Astrocyte (in vitro differentiated cells and primary cell): ENCODE measurements at regions not wholly inside any gene's neighbourhood (a gene's known extent, or its start where the extent isn't known, plus 50 kb on each side); places are given as distances from the start of the nearest gene placed in this dataset.
"Not testable (repeated sequence)": the region's sequence is repeated elsewhere in the genome, so short reads cannot be mapped to it uniquely, and the experiment has no call there.

Experiments
- DNase-seq: peaks from one replicate; pipeline ENCODE4 v3.0.0-alpha.2; 2010; ENCODE audit warnings: low read depth
- FAIRE-seq: peaks from 2 replicates; lab custom pipeline; 2011; peaks lifted over from hg19 to GRCh38; lab: Jason Lieb, UNC
- H2AFZ ChIP-seq: 2 replicates; pipeline ENCODE4 v1.6.0; 2012; ENCODE audit warnings: low read depth, low read length, inconsistent platforms
- H3K27ac ChIP-seq: 2 replicates; pipeline ENCODE4 v1.5.1; 2011; ENCODE audit warnings: low read depth, low read length, inconsistent platforms
- H3K27me3 ChIP-seq: 2 replicates; pipeline ENCODE4 v1.6.0; 2011; ENCODE audit warnings: low read length, inconsistent platforms; ENCODE audit not compliant: insufficient read depth
- H3K36me3 ChIP-seq: 2 replicates; pipeline ENCODE4 v1.5.1; 2011; ENCODE audit warnings: low read length, inconsistent platforms; ENCODE audit not compliant: insufficient read depth
- H3K4me1 ChIP-seq: 2 replicates; pipeline ENCODE4 v1.5.1; 2011; ENCODE audit warnings: low read length, inconsistent platforms; ENCODE audit not compliant: insufficient read depth
- H3K4me2 ChIP-seq: 2 replicates; pipeline ENCODE4 v1.6.0; 2012; ENCODE audit warnings: low read length, inconsistent platforms
- H3K4me3 ChIP-seq: 2 replicates; pipeline ENCODE4 v1.5.1; 2011; ENCODE audit warnings: low read depth, mild to moderate bottlenecking, low read length, inconsistent platforms; ENCODE audit not compliant: insufficient read depth
- H3K79me2 ChIP-seq: 2 replicates; pipeline ENCODE4 v1.6.0; 2012; ENCODE audit warnings: mild to moderate bottlenecking, low read length, inconsistent platforms; ENCODE audit not compliant: insufficient read depth
- H3K9ac ChIP-seq: 2 replicates; pipeline ENCODE4 v1.6.0; 2012; ENCODE audit warnings: mild to moderate bottlenecking, low read length, inconsistent platforms
- H3K9me3 ChIP-seq: 2 replicates; pipeline ENCODE4 v1.5.1; 2012; ENCODE audit warnings: low read depth, mild to moderate bottlenecking, low read length, inconsistent platforms; ENCODE audit not compliant: insufficient read depth
- H4K20me1 ChIP-seq: 2 replicates; pipeline ENCODE4 v1.6.0; 2012; ENCODE audit warnings: low read length, inconsistent platforms; ENCODE audit not compliant: insufficient read depth
- H3K27ac Mint-ChIP-seq: one replicate; pipeline ENCODE4 v1.8.0; 2021; ENCODE audit warnings: mild to moderate bottlenecking, mixed read lengths; ENCODE audit not compliant: unreplicated experiment
- H3K27me3 Mint-ChIP-seq: one replicate; pipeline ENCODE4 v1.8.0; 2021; ENCODE audit warnings: low read depth, mixed read lengths; ENCODE audit not compliant: unreplicated experiment
- H3K36me3 Mint-ChIP-seq: one replicate; pipeline ENCODE4 v1.8.0; 2021; ENCODE audit warnings: low read depth, mixed read lengths; ENCODE audit not compliant: unreplicated experiment
- H3K4me1 Mint-ChIP-seq: one replicate; pipeline ENCODE4 v1.8.0; 2021; ENCODE audit warnings: low read depth, mixed read lengths; ENCODE audit not compliant: unreplicated experiment
- H3K4me3 Mint-ChIP-seq: one replicate; pipeline ENCODE4 v1.8.0; 2021; ENCODE audit warnings: mild to moderate bottlenecking, moderate library complexity, mixed read lengths; ENCODE audit not compliant: unreplicated experiment
- H3K9me3 Mint-ChIP-seq: one replicate; pipeline ENCODE4 v1.8.0; 2021; ENCODE audit warnings: mild to moderate bottlenecking, mixed read lengths; ENCODE audit not compliant: unreplicated experiment
- EZH2 ChIP-seq: IDR thresholded peaks from 2 replicates; pipeline ENCODE4 v1.6.1; 2012; ENCODE audit warnings: mild to moderate bottlenecking, low read length, inconsistent platforms; ENCODE audit not compliant: insufficient read depth
- TF ChIP-seq, protein P1 (sequence below): IDR thresholded peaks from 2 replicates; pipeline ENCODE4 v1.5.1; 2011; ENCODE audit warnings: low read depth, mild to moderate bottlenecking, inconsistent platforms, low read length, moderate library complexity; ENCODE audit not compliant: insufficient read depth

DNA sequence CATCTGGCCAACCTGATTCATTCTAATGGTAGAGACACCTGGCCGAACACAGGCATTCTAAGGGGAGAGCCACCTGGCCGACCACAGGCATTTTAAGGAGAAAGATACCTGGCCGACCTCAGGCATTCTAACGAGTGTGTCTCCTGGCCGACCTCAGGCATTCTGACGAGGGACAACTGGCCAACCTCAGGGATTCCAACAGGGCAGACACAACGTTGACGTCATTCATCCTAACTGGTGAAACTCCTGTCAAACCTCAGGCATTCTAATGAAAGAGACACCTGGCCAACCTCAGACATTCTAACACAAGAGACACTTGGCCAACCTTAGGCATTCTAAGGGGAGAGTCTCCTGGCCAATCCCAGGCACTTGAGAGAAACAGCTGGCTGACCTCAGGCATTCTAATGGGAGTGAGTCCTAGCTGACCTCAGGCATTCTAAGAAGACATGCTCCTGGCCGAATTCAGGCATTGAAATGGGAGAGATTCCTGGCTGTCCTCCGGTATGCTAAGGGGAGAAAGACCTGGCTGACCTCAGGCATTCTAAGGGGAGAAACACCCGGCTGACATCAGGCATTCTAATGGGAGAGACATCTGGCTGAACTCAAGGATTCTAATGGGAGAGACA, 1352.5 kb downstream of the UQCRFS1 start:
- H3K27ac ChIP-seq = no peak overlapping the region
- H3K4me2 ChIP-seq = no peak overlapping the region
- Mint-ChIP-seq H3K27ac (no peak overlapping the region), H3K9me3 (peaks cover 36% of the 10 kb centered on the region), H3K4me1 (no peaks in the 10 kb centered on the region), H3K27me3 (no peaks in the 10 kb centered on the region), H3K4me3 (no peak overlapping the region), H3K36me3 (no peaks in the 10 kb centered on the region)
- no peak overlapping the region for H3K4me3 ChIP-seq
- H3K79me2 ChIP-seq = no peaks in the 10 kb centered on the region
- no peaks in the 10 kb centered on the region for H3K4me1 ChIP-seq
- H3K36me3 ChIP-seq = no peaks in the 10 kb centered on the region
- H2AFZ ChIP-seq = no peak overlapping the region
- no peak overlapping the region for H3K9ac ChIP-seq
- DNase-seq (no peak), FAIRE-seq (no peak)
- no peak for TF ChIP-seq EZH2
- TF ChIP-seq, protein P1, sequence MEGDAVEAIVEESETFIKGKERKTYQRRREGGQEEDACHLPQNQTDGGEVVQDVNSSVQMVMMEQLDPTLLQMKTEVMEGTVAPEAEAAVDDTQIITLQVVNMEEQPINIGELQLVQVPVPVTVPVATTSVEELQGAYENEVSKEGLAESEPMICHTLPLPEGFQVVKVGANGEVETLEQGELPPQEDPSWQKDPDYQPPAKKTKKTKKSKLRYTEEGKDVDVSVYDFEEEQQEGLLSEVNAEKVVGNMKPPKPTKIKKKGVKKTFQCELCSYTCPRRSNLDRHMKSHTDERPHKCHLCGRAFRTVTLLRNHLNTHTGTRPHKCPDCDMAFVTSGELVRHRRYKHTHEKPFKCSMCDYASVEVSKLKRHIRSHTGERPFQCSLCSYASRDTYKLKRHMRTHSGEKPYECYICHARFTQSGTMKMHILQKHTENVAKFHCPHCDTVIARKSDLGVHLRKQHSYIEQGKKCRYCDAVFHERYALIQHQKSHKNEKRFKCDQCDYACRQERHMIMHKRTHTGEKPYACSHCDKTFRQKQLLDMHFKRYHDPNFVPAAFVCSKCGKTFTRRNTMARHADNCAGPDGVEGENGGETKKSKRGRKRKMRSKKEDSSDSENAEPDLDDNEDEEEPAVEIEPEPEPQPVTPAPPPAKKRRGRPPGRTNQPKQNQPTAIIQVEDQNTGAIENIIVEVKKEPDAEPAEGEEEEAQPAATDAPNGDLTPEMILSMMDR = no peak
- no peaks in the 10 kb centered on the region for H4K20me1 ChIP-seq
- H3K9me3 ChIP-seq = peaks cover 18% of the 10 kb centered on the region
- no peaks in the 10 kb centered on the region for H3K27me3 ChIP-seq

DNA sequence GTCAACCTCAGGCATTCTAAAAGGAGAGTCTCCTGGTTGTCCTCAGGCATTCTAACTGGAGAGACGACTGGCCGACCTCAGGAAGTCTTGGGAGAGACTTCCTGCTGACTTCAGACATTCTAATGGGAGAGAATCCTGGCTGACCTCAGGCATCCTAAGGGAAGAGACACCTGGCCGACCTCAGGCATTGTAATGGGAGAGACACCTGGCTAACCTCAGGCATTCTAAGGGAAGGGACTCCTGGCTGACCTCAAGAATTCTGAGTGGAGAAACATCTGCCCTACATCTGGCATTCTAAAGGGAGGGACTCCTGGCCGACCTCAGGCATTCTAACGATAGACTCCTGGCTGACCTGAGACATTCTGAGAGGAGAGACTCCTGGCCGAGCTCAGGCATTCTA, 1353.3 kb downstream of the UQCRFS1 start:
- H3K36me3 ChIP-seq = no peaks in the 10 kb centered on the region
- no peak overlapping the region for H2AFZ ChIP-seq
- Mint-ChIP-seq H3K9me3 (peaks cover 36% of the 10 kb centered on the region), H3K4me1 (no peaks in the 10 kb centered on the region), H3K36me3 (no peaks in the 10 kb centered on the region), H3K27ac (no peak overlapping the region), H3K4me3 (no peak overlapping the region), H3K27me3 (no peaks in the 10 kb centered on the region)
- H3K9ac ChIP-seq = no peak overlapping the region
- DNase-seq (no peak), FAIRE-seq (no peak)
- TF ChIP-seq, protein P1 = no peak
- TF ChIP-seq EZH2 = no peak
- H3K9me3 ChIP-seq = peaks cover 18% of the 10 kb centered on the region
- H4K20me1 ChIP-seq = no peaks in the 10 kb centered on the region
- no peak overlapping the region for H3K27ac ChIP-seq
- no peaks in the 10 kb centered on the region for H3K79me2 ChIP-seq
- H3K4me3 ChIP-seq = no peak overlapping the region
- no peak overlapping the region for H3K4me2 ChIP-seq
- H3K4me1 ChIP-seq = no peaks in the 10 kb centered on the region
- H3K27me3 ChIP-seq = no peaks in the 10 kb centered on the region

DNA sequence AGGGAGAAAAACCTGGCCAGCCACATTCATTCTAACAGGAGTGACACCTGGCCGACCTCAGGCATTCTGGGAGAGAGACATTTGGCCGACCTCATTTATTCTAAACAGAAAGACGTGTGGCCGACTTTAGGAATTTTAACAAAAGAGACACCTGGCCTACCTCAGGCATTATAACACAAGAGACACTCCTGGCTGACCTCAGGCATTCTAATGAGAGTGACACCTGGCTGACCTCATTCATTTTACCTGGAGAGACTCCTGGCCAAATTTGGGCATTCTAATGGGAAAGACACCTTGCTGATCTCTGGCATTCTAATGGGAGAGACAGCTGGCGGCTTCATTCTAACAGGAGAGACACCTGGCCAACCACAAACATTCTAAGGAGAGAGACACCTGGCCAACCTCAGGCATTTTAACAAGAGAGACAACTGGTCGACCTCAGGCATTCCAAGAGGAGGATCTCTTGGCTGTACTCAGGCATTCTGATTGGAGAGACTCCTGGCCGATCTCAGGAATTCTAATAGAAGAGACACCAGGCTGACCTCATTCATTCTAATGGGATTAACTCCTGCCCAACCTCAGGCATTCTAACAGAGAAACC, 1353.9 kb downstream of the UQCRFS1 start:
- Histone ChIP-seq H3K4me2 (no peak overlapping the region), H3K36me3 (no peaks in the 10 kb centered on the region), H3K4me3 (no peak overlapping the region), H3K79me2 (no peaks in the 10 kb centered on the region), H3K9ac (no peak overlapping the region), H3K27ac (no peak overlapping the region), H4K20me1 (no peaks in the 10 kb centered on the region), H3K9me3 (peaks cover 18% of the 10 kb centered on the region), H3K27me3 (no peaks in the 10 kb centered on the region), H3K4me1 (no peaks in the 10 kb centered on the region), H2AFZ (no peak overlapping the region)
- no peak overlapping the region for H3K4me3 Mint-ChIP-seq
- H3K9me3 Mint-ChIP-seq = peaks cover 36% of the 10 kb centered on the region
- FAIRE-seq (no peak), DNase-seq (no peak)
- H3K36me3 Mint-ChIP-seq = no peaks in the 10 kb centered on the region
- H3K4me1 Mint-ChIP-seq = no peaks in the 10 kb centered on the region
- no peak overlapping the region for H3K27ac Mint-ChIP-seq
- H3K27me3 Mint-ChIP-seq = no peaks in the 10 kb centered on the region
- no peak for TF ChIP-seq EZH2

DNA sequence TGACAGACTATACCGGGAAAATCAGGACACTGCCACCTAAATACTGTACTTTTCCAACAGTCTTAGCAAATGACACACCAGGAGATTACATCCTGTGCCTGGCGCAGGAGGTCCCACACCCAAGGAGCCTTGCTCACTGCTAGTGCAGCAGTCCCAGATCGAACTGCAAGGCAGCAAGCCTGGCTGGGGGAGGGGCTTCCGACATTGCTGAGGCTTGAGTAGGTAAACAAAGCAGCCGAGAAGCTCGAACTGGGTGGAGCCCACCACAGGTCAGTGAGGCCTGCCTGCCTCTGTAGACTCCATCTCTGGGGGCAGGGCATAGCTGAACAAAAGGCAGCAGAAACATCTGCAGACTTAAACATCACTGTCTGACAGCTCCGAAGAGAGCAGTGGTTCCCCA, 1360.0 kb downstream of the UQCRFS1 start:
- not testable (repeated sequence) for H3K4me1 ChIP-seq, H4K20me1 ChIP-seq, H2AFZ ChIP-seq, H3K27me3 Mint-ChIP-seq, H3K4me3 ChIP-seq, FAIRE-seq, H3K79me2 ChIP-seq, H3K9ac ChIP-seq, H3K4me2 ChIP-seq, H3K4me3 Mint-ChIP-seq, H3K27me3 ChIP-seq, H3K4me1 Mint-ChIP-seq, H3K36me3 ChIP-seq, H3K36me3 Mint-ChIP-seq, H3K27ac Mint-ChIP-seq, DNase-seq, H3K27ac ChIP-seq
- peaks cover 19% of the 10 kb centered on the region for H3K9me3 ChIP-seq
- peaks cover 19% of the 10 kb centered on the region for H3K9me3 Mint-ChIP-seq
